K562 (cell line): ENCODE measurements at regions not wholly inside any gene's neighbourhood (a gene's known extent, or its start where the extent isn't known, plus 50 kb on each side); places are given as distances from the start of the nearest gene placed in this dataset.

Source experiments
- CC2D1A ChIP-seq: fragments of 450-650 bp; IDR thresholded peaks from 2 replicates; pipeline ENCODE4 v1.6.1; 2017; ENCODE audit warnings: mild to moderate bottlenecking
- ETS2 ChIP-seq: IDR thresholded peaks from 2 replicates; pipeline ENCODE4 v1.6.1; 2016; ENCODE audit warnings: borderline replicate concordance, missing genetic modification characterization, mild to moderate bottlenecking, moderate library complexity, missing compliant biosample characterization; ENCODE audit not compliant: poor library complexity, severe bottlenecking
- ETV6 ChIP-seq, 3 experiments: fragments of 150-350 bp in 1 of 3; sonication (generic) in 1 of 3; formaldehyde crosslinking in 1 of 3; IDR thresholded peaks; 2 replicates each; pipeline versions ENCODE4 v1.6.1 to v1.8.0; 2014 to 2022; ENCODE audit warnings: borderline replicate concordance in 2 of 3, low read depth in 2 of 3, antibody characterized with exemption in 1 of 3, low read length in 1 of 3, mild to moderate bottlenecking in 1 of 3, missing genetic modification reagents in 1 of 3
- GABPA ChIP-seq: fragments of 200-800 bp; sonication (Bioruptor generic); conservative IDR thresholded peaks from 2 replicates; pipeline ENCODE4 v1.6.1; 2016; ENCODE audit warnings: low read depth, missing genetic modification characterization, missing compliant biosample characterization
- POLR2A ChIP-seq: fragments of 450-650 bp; conservative IDR thresholded peaks from 2 replicates; pipeline ENCODE4 v1.6.1; 2016
- RNF219 ChIP-seq: fragments of 250-450 bp; sonication (Bioruptor Pico); IDR thresholded peaks from 2 replicates; pipeline ENCODE4 v1.5.0; 2022; ENCODE audit warnings: mild to moderate bottlenecking
- SETDB1 ChIP-seq: IDR thresholded peaks from one replicate; pipeline ENCODE4 v1.6.1; 2012; ENCODE audit warnings: low read length, control low read depth, inconsistent platforms
- SRSF9 ChIP-seq: fragments of 200-400 bp; formaldehyde crosslinking; IDR thresholded peaks from 2 replicates; pipeline ENCODE4 v1.6.1; 2017; ENCODE audit warnings: low read depth, low read length, borderline replicate concordance
- ZC3H11A ChIP-seq: IDR thresholded peaks from 2 replicates; pipeline ENCODE4 v1.6.1; 2012; ENCODE audit warnings: low read depth, low read length, improper control_type of control experiment
- ZNF41 ChIP-seq: fragments of 250-450 bp; sonication (Bioruptor Pico); conservative IDR thresholded peaks from 2 replicates; pipeline ENCODE4 v1.4.0; 2020; ENCODE audit warnings: mild to moderate bottlenecking

GRCh38 chr18:72223733-72224132 is 320.4 kb downstream of the CBLN2 start (continued):
- TF ChIP-seq RNF219, result no peak
- TF ChIP-seq ZC3H11A, result no peak
- no peak for TF ChIP-seq SRSF9
- no peak for TF ChIP-seq CC2D1A
- no peak for TF ChIP-seq POLR2A
- no peak for TF ChIP-seq GABPA (tag)
- TF ChIP-seq ETV6 (IDR thresholded peaks at IDR 0.05; ENCODE audit: borderline replicate concordance in 1 of 2, low read depth in 2 of 2, low read length in 1 of 2), result no peak
- TF ChIP-seq ETV6 (CRISPR knock-in tag; IDR thresholded peaks at IDR 0.05; ENCODE audit: borderline replicate concordance), result no peak
- TF ChIP-seq SETDB1, result no peak
- TF ChIP-seq ETS2 (tag), result no peak
- no peak for TF ChIP-seq ZNF41 (CRISPR knock-in tag)
